ENCODE measurements at regions not wholly inside any gene's neighbourhood (a gene's known extent, or its start where the extent isn't known, plus 50 kb on each side); places are given as distances from the start of the nearest gene placed in this dataset.

DNA sequence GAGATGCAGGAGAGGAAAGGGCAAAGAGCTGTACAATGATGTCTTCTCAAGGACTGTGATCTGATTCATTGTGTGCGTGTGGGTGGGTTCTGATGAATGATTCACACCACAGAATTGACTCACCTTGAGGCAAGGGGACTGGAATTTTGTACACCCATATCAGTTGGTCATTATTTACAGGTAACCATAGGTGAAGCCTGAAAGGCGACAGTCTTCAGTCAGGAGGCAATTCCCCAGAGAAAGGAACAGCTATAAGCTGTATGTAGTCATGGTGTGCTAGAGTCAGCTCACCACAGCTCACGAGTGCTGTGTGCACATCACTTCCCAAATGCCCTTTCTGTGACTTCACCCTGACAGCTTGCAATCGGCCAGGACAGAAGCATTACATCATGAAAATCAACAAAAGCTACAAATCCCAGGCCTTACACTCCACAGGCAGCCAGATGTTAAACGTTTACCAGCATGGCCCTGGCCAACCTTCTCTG is 87.6 kb upstream of the RPS23 start:
- no peak for TF ChIP-seq POLR2A (IDR thresholded peaks at IDR 0.05; ENCODE audit: low read depth, low read length)
- no peak for TF ChIP-seq POLR2AphosphoS5 (IDR thresholded peaks at IDR 0.05; ENCODE audit: low read depth, low read length)
- no peak for TF ChIP-seq TAF1 (IDR thresholded peaks at IDR 0.05; ENCODE audit: low read depth, low read length)
- no peak for TF ChIP-seq SPI1 (IDR thresholded peaks at IDR 0.05; ENCODE audit: low read depth, low read length)
- TF ChIP-seq PAX5 (IDR thresholded peaks at IDR 0.05; ENCODE audit: insufficient read depth, low read length, severe bottlenecking) = no peak
- TF ChIP-seq POU2F2 (IDR thresholded peaks at IDR 0.05; ENCODE audit: low read depth, low read length) = no peak
